Right cardiac atrium (tissue), 5 donors: ENCODE measurements at regions not wholly inside any gene's neighbourhood (a gene's known extent, or its start where the extent isn't known, plus 50 kb on each side); places are given as distances from the start of the nearest gene placed in this dataset.

ENCODE experiments used
- ATAC-seq, 2 donors: fragments of 200-7000 bp; cut with Tn5 transposase; one replicate each; pipeline versions ENCODE4 v1.8.0 to v1.9.1; 2020; ENCODE audit warnings: moderate library complexity in 2 of 2, mild to moderate bottlenecking in 1 of 2
- DNase-seq, 3 donors: peaks; one replicate each; pipeline ENCODE4 v3.0.0-alpha.2; 2020
- H3K27ac ChIP-seq: one replicate; pipeline ENCODE4 v1.5.1; 2013; ENCODE audit warnings: mild to moderate bottlenecking, low read length, control low read depth, moderate library complexity
- H3K27me3 ChIP-seq: one replicate; pipeline ENCODE4 v1.6.1; 2013; ENCODE audit not compliant: control insufficient read depth, insufficient read depth
- H3K4me1 ChIP-seq: one replicate; pipeline ENCODE4 v1.6.1; 2013; ENCODE audit warnings: low read length; ENCODE audit not compliant: control insufficient read depth, insufficient read depth
- H3K4me3 ChIP-seq: one replicate; pipeline ENCODE4 v1.5.1; 2013; ENCODE audit warnings: low read length, control low read depth
- H3K9me3 ChIP-seq: one replicate; pipeline ENCODE4 v1.6.1; 2013; ENCODE audit warnings: low read length; ENCODE audit not compliant: control insufficient read depth
- WGBS: extraction: QIAGEN DNeasy Blood & Tissue Kit; methylation state at CpG from one replicate; pipeline ENCODE4 v1.1.7; 2013; 5-methylcytosine and 5-hydroxymethylcytosine counted together
- intact Hi-C, 4 donors: fragments of 100-400 bp; cut with DNase I; formaldehyde crosslinking; loops; one replicate each; pipeline versions ENCODE4 v1.11.0 to v1.14.0; 2022 to 2023
- donor health status: healthy with polysubstance abuse.
- donor health status: DM: no; HTN: yes; CAD: no.
- donor health status: DM: no; HTN: no; CAD: no.
- donor health status: DM: no; HTN: yes; CAD: no; lungs with severe emphysema.
- donor health status: DM: yes; HTN: yes; CAD: no.

DNA sequence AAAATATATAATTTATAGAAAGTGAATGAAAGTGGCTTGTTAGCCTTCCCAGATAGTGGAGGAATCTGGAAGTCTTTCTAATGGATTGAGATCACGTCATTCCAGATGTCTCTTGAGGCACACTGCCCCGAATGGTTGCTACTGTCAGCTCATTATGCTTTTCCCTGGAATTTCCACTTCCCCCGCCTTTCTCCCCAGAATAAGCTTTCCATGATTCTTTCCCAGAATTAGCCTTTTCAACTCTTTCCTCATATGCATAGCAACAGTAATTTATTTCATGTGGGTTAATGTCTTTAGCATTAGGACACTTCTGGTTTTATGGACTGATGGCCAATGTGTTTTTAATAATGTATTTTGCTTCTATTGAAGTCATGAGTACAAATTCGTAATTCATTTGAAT, 81.5 kb downstream of the PALM2AKAP2 start:
- ATAC-seq, result peak in 1 of 2 donors; percentile 37

DNA sequence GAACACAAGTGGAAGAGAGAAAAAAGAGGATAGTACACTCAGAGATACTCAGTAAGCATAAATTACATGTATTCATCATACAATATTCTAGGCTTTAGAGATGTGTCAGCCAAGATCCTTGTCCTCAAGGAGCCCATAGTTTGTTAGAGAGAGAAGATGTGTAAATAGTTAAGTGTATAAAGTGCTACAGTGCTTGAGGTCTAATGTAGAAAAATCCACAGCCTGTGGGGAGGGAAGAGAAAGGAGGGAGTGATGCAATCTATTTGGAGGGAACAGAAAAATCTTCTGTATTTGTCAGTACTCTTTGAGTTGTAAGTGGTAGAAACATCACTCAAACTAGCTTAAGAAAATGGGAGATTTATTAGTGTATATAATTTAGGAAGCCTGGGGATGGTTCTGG, 81.9 kb downstream of the PALM2AKAP2 start:
- no peak overlapping the region for H3K4me3 ChIP-seq
- DNase-seq, result no peak
- H3K9me3 ChIP-seq, result no peaks in the 10 kb centered on the region
- peaks cover 19% of the 10 kb centered on the region for H3K4me1 ChIP-seq
- no peak for ATAC-seq
- intact Hi-C loops, result no loop called here
- no peak overlapping the region for H3K27ac ChIP-seq
- H3K27me3 ChIP-seq, result no peaks in the 10 kb centered on the region

More for the DNA sequence above, 81.5 kb downstream of the PALM2AKAP2 start:
- H3K27ac ChIP-seq, result no peak overlapping the region
- H3K27me3 ChIP-seq, result no peaks in the 10 kb centered on the region
- DNase-seq, result peak in 1 of 3 donors; percentile 15
- H3K4me1 ChIP-seq, result peaks cover 19% of the 10 kb centered on the region
- no peak overlapping the region for H3K4me3 ChIP-seq
- intact Hi-C loops, result no loop called here
- no peaks in the 10 kb centered on the region for H3K9me3 ChIP-seq
- 32% methylated on average over 4 of the region's 4 CpGs for WGBS

DNA sequence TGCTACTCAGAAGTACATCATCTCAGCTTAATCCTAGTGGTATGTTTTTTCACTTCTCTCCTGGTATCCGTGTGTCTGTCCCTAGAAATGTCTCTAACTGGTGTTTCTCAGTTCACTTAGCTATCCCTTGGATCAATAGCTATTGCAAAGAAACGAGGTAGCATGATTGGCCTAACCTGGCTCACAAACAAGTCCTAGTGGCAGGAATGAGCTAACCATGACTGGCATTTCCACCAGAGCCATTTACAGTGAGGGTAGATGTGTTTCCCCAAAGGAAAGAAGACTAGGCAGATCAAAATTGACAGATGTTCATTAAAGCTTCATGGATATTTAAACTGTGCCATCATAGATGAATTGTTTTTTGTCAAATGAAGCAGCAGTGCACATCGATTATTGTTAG, 82.5 kb downstream of the PALM2AKAP2 start:
- no peaks in the 10 kb centered on the region for H3K9me3 ChIP-seq
- H3K4me3 ChIP-seq, result no peak overlapping the region
- peak overlapping the region; percentile 54 for H3K27ac ChIP-seq
- peaks cover 19% of the 10 kb centered on the region for H3K4me1 ChIP-seq
- DNase-seq (no peak), ATAC-seq (no peak)
- WGBS, result 79% methylated on average over 3 of the region's 3 CpGs
- intact Hi-C loops, result no loop called here
- H3K27me3 ChIP-seq, result no peaks in the 10 kb centered on the region

DNA sequence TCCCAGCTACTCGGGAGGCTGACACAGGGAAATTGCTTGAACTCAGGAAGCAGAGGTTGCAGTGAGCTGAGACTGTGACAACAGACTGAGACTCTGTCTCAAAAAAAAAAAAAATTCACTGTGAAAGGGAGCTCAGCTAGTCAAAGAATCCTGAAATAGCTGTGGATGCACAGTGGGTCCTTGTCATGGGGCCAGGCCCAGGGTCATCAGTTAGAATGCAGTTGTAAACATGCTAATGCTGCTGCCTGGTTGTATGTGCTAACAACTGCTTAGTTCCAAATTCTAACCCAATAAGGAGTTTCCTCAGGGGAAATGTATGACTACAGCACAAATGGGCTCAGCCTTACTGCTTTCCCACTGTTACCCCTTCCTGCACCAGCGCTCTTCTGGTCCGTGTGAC, 84.0 kb downstream of the PALM2AKAP2 start:
- no peaks in the 10 kb centered on the region for H3K27me3 ChIP-seq
- H3K4me3 ChIP-seq, result no peak overlapping the region
- peak overlapping the region; percentile 30 for H3K27ac ChIP-seq
- H3K4me1 ChIP-seq, result peaks cover 16% of the 10 kb centered on the region
- H3K9me3 ChIP-seq, result no peaks in the 10 kb centered on the region
- peak; percentile 16 to 65 (median 64) for DNase-seq
- intact Hi-C loops, result no loop called here
- ATAC-seq, result no peak
- WGBS, result 82% methylated on average over 3 of the region's 3 CpGs

DNA sequence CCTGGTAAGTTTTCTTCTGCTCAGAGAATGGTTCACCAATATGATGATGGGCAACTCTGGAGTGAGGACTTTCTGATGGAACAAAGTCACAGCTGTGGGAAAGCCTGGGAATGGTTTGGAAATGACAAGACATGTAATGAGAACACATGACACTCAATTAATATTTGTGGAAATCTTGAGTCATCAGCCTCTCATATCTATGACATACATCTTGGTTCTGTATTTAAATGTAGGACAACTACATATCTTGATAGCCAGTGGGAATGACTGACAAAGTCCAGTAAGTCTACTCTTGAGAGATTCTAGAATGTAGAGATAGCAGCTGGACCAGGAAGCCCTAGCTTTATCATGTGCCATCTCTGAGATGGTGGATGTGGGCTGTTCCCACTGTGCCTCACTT, 85.5 kb downstream of the PALM2AKAP2 start:
- intact Hi-C loops, result no loop called here
- Histone ChIP-seq H3K4me3 (no peak overlapping the region), H3K27me3 (no peaks in the 10 kb centered on the region), H3K9me3 (no peaks in the 10 kb centered on the region), H3K4me1 (peaks cover 14% of the 10 kb centered on the region), H3K27ac (no peak overlapping the region)
- ATAC-seq, result no peak
- no peak for DNase-seq

DNA sequence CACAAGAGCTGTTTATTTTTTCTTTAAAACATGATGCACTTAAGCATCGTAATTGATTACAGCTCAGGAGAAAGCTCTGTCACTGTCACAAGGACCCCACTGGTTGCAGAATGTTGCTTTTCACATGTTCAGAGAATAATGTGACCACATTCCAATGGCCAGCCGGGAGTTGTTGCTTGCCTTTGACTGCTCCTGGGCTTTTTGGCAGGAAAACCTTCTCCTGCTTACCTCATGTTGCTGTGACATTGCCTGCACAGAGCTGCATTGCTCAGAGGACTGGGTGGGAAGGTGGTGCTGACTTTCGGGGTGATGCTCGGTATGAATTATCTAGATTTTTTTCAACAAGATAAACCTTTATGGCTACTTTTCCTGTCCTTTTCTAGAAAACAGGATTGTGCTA, 88.2 kb downstream of the PALM2AKAP2 start:
- WGBS, result 40% methylated on average over 4 of the region's 4 CpGs
- peak overlapping the region; percentile 3 for H3K4me3 ChIP-seq
- H3K9me3 ChIP-seq, result no peaks in the 10 kb centered on the region
- peaks cover 8% of the 10 kb centered on the region for H3K4me1 ChIP-seq
- DNase-seq (peak in 1 of 3 donors; percentile 37), ATAC-seq (peak; percentile 48 to 53)
- intact Hi-C loops, result no loop called here
- no peaks in the 10 kb centered on the region for H3K27me3 ChIP-seq
- H3K27ac ChIP-seq, result peak overlapping the region; percentile 99

DNA sequence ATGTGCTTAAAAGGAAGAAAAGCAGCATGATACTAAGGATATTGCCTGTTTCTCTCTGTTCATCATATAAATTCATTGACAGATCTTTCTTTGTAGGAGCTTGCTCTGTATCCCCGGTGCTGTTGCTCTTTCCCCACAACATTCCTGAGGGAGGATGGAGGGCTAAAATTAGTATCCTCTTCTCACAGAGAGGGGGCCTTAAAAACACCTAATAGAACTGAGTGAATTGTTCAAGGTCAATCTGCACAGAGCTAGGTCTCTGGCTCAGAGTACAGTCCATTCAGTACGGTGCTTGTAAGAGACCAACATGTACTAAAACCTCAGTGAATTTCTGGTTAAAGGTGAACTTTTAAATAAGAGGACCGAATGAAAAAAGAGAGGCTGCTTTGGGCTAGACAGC, 88.7 kb downstream of the PALM2AKAP2 start:
- WGBS, result 49% methylated on average over 3 of the region's 3 CpGs
- Histone ChIP-seq H3K4me1 (peaks cover 4% of the 10 kb centered on the region), H3K9me3 (no peaks in the 10 kb centered on the region), H3K27ac (peak overlapping the region; percentile 61), H3K4me3 (no peak overlapping the region), H3K27me3 (no peaks in the 10 kb centered on the region)
- DNase-seq (no peak), ATAC-seq (peak; percentile 76 to 81)
- intact Hi-C loops, result no loop called here

DNA sequence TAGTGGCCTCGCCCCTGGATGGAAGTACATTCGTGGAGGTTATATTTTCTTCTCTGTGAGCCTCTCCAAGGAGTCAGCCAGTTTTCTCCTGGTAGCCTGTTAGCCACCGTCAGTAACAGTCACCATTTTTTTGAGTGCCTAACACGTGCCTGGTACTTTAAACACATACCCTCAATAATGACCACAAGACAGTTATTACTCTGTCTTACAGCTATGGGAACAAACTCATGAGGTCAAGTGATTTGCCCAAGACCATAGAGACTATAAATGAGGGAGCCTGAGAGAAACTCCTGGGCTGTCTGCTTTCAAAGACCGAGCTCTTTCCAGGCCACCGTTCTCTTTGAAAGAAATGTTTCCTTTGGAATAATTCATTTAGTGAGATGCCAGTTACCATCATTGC, 90.4 kb downstream of the PALM2AKAP2 start:
- no peak for ATAC-seq
- no peak overlapping the region for H3K4me3 ChIP-seq
- DNase-seq, result no peak
- peaks cover 2% of the 10 kb centered on the region for H3K4me1 ChIP-seq
- no peaks in the 10 kb centered on the region for H3K27me3 ChIP-seq
- no peaks in the 10 kb centered on the region for H3K9me3 ChIP-seq
- WGBS, result 64% methylated on average over 6 of the region's 6 CpGs
- intact Hi-C loops, result no loop called here
- H3K27ac ChIP-seq, result peak overlapping the region; percentile 68

DNA sequence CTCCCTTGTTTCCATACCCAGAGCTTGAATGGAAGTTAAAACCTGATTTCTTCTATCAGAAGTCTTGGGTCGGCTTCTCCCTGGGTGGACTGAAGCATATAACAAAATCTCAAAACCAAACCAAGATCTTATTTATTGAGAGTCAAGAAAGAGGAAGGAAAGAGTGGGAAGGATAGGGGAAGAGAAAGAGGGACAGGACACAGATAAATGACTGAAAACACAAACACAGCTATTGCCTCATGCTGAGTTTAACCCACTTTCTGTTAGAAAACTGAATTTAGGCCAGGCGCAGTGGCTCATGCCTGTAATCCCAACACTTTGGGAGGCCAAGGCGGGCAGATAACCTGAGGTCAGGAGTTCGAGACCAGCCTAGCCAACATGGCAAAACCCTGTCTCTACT, 92.9 kb downstream of the PALM2AKAP2 start:
- no peaks in the 10 kb centered on the region for H3K9me3 ChIP-seq
- WGBS, result 75% methylated on average over 4 of the region's 4 CpGs
- H3K4me3 ChIP-seq, result no peak overlapping the region
- DNase-seq, result no peak
- intact Hi-C loops, result no loop called here
- H3K27ac ChIP-seq, result no peak overlapping the region
- no peak for ATAC-seq
- no peaks in the 10 kb centered on the region for H3K4me1 ChIP-seq
- no peaks in the 10 kb centered on the region for H3K27me3 ChIP-seq

DNA sequence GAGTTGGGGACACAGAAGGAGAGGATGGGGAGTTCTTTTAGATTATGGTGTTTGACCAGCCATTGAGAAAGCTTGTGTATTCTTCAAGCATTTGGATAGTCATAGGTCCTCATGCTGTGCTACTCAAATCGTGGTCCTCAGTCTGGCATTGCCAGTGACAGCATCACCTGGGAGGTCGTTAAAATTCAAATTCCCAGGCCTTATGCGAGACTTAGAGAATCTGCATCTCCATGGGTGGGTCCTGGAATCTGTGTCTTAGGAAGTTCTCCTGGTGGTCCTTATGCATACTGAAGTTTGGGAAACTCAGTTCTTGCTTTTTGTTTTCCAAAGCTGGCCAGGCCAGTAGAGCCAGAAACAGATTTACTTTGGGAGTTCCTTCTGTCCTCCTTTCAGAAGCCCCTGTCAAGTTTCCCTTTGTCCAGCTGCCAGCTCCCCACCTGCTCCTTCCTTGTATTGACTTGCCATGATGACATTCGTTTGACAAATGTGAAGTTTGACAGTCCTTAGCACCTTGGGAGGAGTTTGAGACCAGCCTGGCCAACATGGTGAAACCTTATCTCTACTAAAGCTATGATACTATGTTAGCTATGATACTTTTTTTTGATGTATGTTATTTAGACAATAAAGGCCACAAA, 95.6 kb downstream of the PALM2AKAP2 start:
- peaks cover 3% of the 10 kb centered on the region for H3K4me1 ChIP-seq
- ATAC-seq (no peak), DNase-seq (no peak)
- H3K27ac ChIP-seq, result no peak overlapping the region
- no peaks in the 10 kb centered on the region for H3K27me3 ChIP-seq
- 73% methylated on average over 4 of the region's 4 CpGs for WGBS
- no peaks in the 10 kb centered on the region for H3K9me3 ChIP-seq
- no peak overlapping the region for H3K4me3 ChIP-seq
- intact Hi-C loops, result no loop called here

DNA sequence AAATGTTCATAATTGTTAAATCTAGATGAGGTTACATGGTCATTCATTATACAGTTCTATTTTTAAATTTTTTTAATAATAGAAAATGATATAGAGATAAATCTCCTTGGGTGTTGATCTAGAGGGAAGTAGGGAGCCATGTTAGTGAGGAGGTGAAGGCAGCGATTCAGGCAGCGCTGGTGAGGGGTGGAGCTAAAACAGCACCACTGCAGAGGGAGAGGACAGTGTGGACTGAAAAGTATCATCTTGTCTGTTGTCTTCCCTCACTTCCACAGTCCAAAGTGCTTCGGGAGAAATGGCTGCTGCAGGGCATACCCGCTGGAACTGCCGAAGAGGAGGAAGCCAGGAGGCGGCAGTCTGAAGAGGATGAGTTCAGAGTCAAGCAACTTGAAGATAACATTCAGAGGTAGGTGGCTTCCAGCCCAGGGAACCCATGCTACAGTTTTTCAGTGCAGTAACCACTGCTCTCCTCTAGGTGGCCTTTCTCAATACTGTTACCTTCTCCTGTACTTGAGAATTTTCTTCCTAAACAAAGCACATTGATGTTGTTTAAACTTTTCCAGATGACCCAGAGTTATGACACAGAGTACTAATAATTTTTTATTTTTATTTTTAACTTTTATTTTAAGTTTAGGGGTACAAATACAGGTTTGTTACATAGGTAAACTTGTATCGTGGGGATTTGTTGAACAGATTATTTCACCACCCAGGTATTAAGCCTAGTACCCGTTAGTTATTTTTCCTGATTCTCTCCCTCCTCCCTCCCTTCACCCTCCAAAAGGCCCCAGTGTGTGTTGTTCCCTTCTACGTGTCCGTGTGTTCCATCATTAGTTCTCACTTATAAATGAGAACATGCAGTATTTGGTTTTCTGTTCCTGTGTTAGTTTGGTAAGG, 100.5 kb downstream of the PALM2AKAP2 start:
- Histone ChIP-seq H3K27ac (no peak overlapping the region), H3K9me3 (no peaks in the 10 kb centered on the region), H3K27me3 (no peaks in the 10 kb centered on the region), H3K4me3 (no peak overlapping the region), H3K4me1 (peaks cover 7% of the 10 kb centered on the region)
- peak; percentile 13 to 38 for ATAC-seq
- no peak for DNase-seq
- intact Hi-C loops, result loop anchor here in 2 of 4 donors (10.0 kb wide), 2 partner anchors 96 to 296 kb away; partner anchors contain the start of gene PALM2AKAP2 (in 1 of the 2)
- 67% methylated on average over 10 of the region's 10 CpGs for WGBS
